ENCODE measurements at regions not wholly inside any gene's neighbourhood (a gene's known extent, or its start where the extent isn't known, plus 50 kb on each side); places are given as distances from the start of the nearest gene placed in this dataset.

DNA sequence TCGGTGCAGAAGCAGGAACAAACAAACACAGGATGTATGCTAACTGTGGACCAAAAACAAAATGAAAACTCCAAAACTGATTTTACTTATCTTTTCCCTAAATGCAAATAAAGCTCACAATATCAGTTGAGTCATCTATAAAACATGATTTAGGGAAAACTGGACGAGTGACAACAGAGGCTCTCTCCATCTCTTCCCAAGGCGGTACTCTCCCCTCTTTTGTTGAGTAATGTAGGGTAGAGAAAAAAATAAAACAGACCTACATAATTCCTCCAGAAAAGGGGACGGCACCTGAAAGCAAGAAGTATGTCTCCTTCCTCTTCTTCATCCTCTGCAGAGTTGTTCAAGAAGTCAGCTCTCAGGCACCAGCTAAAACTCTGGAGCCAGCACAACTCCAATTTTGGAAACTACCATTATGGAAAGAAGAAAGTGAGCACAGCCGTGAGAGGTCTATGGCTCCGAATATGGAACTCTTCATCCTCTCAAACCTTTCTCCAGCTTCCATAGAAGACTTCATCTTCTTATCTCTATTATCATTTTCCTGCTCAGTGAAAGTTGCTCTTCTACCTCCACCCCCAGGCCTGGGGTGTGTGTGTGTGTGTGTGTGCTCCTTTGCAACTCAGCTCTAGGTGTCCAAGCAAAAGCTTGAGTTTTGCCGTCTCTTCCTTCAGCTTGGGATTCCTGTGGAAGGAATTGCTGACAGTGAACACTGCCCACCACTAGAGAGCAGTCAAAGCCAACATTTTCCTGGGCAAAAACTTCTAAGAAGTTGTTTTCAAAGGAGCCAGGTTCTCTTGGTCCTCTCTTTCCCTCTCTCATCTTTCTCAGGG lies 155.4 kb downstream of the DIO2 start:
- DNase-seq, result peak; percentile 39
- TF ChIP-seq, protein P1, sequence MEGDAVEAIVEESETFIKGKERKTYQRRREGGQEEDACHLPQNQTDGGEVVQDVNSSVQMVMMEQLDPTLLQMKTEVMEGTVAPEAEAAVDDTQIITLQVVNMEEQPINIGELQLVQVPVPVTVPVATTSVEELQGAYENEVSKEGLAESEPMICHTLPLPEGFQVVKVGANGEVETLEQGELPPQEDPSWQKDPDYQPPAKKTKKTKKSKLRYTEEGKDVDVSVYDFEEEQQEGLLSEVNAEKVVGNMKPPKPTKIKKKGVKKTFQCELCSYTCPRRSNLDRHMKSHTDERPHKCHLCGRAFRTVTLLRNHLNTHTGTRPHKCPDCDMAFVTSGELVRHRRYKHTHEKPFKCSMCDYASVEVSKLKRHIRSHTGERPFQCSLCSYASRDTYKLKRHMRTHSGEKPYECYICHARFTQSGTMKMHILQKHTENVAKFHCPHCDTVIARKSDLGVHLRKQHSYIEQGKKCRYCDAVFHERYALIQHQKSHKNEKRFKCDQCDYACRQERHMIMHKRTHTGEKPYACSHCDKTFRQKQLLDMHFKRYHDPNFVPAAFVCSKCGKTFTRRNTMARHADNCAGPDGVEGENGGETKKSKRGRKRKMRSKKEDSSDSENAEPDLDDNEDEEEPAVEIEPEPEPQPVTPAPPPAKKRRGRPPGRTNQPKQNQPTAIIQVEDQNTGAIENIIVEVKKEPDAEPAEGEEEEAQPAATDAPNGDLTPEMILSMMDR (IDR thresholded peaks at IDR 0.05; ENCODE audit: low read depth, low read length), result peak; percentile 79
- Histone ChIP-seq H3K27ac (no peak overlapping the region), H3K9me3 (ENCODE audit: severe bottlenecking) (no peaks in the 10 kb centered on the region), H3K27me3 (ENCODE audit: insufficient read depth, low read depth, severe bottlenecking) (no peaks in the 10 kb centered on the region), H3K4me3 (ENCODE audit: low read depth, low read length) (no peak overlapping the region), H3K36me3 (no peaks in the 10 kb centered on the region)

DNA sequence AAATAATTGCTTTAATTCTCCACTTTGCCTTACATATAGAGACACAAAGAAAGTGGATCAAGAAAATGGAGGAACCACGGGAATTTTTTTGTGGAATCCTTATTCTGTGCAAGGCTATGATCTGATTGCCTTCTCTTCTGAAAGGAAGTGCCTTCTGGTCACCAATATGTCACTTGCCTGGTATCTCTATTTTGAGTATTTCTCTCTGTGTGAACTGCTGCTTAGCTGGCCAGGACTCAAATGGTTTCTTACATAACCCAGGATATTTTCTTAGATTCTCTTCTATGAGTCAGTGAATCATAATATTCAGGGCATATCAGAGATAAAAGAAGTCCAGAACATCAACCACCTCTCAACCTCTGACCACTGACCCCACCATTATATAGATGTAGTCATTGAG lies 156.1 kb downstream of the DIO2 start:
- H3K9me3 ChIP-seq (ENCODE audit: severe bottlenecking), result no peaks in the 10 kb centered on the region
- DNase-seq, result no peak
- no peaks in the 10 kb centered on the region for H3K27me3 ChIP-seq (ENCODE audit: insufficient read depth, low read depth, severe bottlenecking)
- H3K4me3 ChIP-seq (ENCODE audit: low read depth, low read length), result no peak overlapping the region
- no peaks in the 10 kb centered on the region for H3K36me3 ChIP-seq
- TF ChIP-seq, protein P1 (IDR thresholded peaks at IDR 0.05; ENCODE audit: low read depth, low read length), result no peak
- no peak overlapping the region for H3K27ac ChIP-seq

DNA sequence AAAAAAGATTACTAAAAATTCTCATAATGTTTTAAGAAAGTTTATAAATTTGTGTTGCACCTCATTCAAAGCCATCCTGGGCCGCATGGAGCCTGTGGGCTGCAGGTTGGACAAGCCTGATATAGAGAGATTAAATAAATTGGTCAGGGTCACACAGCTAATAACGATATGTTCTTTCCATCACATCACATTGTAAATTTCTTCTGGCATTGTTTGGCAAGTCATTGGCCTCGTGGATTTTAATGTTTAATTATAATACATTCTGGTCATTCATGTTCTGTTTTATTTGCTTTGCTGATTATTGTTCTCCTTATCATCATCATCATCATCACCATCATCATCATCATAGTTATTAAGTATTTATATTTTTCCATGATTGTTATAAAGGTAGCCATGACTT lies 157.3 kb downstream of the DIO2 start:
- TF ChIP-seq, protein P1 (IDR thresholded peaks at IDR 0.05; ENCODE audit: low read depth, low read length), result no peak
- no peaks in the 10 kb centered on the region for H3K36me3 ChIP-seq
- H3K27me3 ChIP-seq (ENCODE audit: insufficient read depth, low read depth, severe bottlenecking), result no peaks in the 10 kb centered on the region
- no peak overlapping the region for H3K4me3 ChIP-seq (ENCODE audit: low read depth, low read length)
- H3K27ac ChIP-seq, result no peak overlapping the region
- no peak for DNase-seq
- H3K9me3 ChIP-seq (ENCODE audit: severe bottlenecking), result no peaks in the 10 kb centered on the region

DNA sequence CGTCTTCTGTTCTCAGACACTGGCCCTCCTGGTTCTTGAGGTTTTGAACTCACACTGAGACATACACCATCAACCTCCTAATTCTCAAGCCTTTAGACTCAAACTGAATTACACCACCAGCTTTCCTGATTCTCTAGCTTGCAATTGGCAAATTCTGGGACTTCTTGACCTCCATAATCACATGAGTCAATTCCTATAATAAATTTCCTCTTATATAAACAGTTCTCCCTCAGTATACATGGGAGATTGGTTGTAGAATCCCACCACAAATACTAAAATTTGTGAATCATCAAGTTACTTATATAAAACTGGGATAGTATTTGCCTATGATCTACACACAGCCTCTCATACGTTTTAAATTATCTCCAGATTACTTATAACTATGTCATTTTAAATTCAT lies 162.2 kb downstream of the DIO2 start:
- Histone ChIP-seq H3K4me3 (ENCODE audit: low read depth, low read length) (no peak overlapping the region), H3K27ac (no peak overlapping the region), H3K36me3 (no peaks in the 10 kb centered on the region), H3K27me3 (ENCODE audit: insufficient read depth, low read depth, severe bottlenecking) (no peaks in the 10 kb centered on the region), H3K9me3 (ENCODE audit: severe bottlenecking) (no peaks in the 10 kb centered on the region)
- TF ChIP-seq, protein P1 (IDR thresholded peaks at IDR 0.05; ENCODE audit: low read depth, low read length), result no peak
- DNase-seq, result no peak

DNA sequence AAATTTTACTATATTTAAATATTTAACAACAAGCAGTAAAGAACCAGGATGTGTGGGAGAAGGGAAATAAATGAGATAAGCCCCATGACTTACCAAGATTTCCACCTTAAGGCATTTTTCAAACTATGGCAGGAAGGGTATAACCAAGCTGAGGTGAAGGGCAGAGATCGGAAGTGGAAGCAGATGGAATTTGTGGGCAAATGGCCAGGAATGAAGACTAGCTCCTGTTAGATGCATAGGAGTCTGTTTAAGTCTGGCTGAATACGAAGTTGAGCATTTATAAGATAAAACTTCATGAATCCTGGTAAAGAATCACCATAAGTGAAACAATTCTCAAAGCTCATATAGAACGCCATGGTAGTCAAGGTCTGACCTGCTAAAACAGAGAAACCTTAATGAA lies 163.5 kb downstream of the DIO2 start:
- Histone ChIP-seq H3K27me3 (ENCODE audit: insufficient read depth, low read depth, severe bottlenecking) (no peaks in the 10 kb centered on the region), H3K36me3 (no peaks in the 10 kb centered on the region), H3K27ac (no peak overlapping the region), H3K4me3 (ENCODE audit: low read depth, low read length) (no peak overlapping the region), H3K9me3 (ENCODE audit: severe bottlenecking) (no peaks in the 10 kb centered on the region)
- TF ChIP-seq, protein P1 (IDR thresholded peaks at IDR 0.05; ENCODE audit: low read depth, low read length), result no peak
- DNase-seq, result no peak

DNA sequence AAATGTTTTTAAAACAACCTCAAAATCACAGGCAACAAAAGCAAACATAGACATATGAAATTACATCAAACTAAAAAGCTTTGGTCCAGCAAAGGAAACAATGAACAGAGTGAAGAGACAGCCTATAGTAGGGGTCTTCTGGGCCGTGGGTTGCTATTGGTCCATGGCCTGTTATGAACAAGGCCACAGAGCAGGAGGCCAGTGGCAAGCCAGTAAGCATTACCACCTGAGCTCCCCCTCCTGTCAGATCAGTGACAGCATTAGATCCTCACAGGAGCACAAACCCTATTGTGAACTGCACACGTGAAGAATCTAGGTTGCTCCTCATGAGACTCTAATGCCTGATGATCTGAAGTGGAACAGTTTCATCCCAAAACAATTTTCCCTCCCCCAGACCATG lies 174.0 kb downstream of the DIO2 start:
- Histone ChIP-seq H3K9me3 (ENCODE audit: severe bottlenecking) (no peaks in the 10 kb centered on the region), H3K36me3 (no peaks in the 10 kb centered on the region), H3K27me3 (ENCODE audit: insufficient read depth, low read depth, severe bottlenecking) (no peaks in the 10 kb centered on the region), H3K4me3 (ENCODE audit: low read depth, low read length) (no peak overlapping the region), H3K27ac (no peak overlapping the region)
- peak; percentile 9 for DNase-seq
- TF ChIP-seq, protein P1 (IDR thresholded peaks at IDR 0.05; ENCODE audit: low read depth, low read length), result peak; percentile 23; the same call in 1 of the 2 replicates
